ENCODE measurements at regions not wholly inside any gene's neighbourhood (a gene's known extent, or its start where the extent isn't known, plus 50 kb on each side); places are given as distances from the start of the nearest gene placed in this dataset.

DNA sequence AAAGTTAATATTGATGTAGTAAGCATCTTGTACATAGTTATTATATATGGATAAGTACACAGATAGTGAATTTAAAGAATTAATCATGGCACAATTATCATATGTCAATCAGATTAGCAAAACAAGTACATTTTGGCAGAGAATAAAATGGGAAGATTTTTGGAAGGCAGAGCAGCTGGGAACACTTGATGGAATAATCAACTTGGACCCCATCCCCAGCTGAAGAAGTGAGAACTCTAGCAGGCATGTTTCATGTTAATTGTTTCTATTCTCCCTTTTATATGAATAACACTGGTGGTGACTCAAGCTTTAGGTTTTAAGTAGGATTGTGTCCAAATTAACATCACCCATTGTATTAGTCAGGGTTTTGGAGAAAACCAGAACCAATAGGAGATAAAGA is 198.7 kb downstream of the KCNJ2 start:
- H3K27me3 Mint-ChIP-seq, result no peaks in the 10 kb centered on the region
- ATAC-seq (ENCODE audit: low read depth in 2 of 2) (no peak), DNase-seq (no peak)
- no peaks in the 10 kb centered on the region for H3K4me1 Mint-ChIP-seq
- H3K4me3 ChIP-seq (ENCODE audit: low read depth, low read length), result no peak overlapping the region
- H3K9me3 Mint-ChIP-seq, result peaks cover 0 to 10% (median 5%) of the 10 kb centered on the region in 7 donors
- no peaks in the 10 kb centered on the region for H3K27me3 ChIP-seq (ENCODE audit: control insufficient read depth, insufficient read depth, low read length)
- H3K27ac ChIP-seq (ENCODE audit: insufficient read depth, low read length, poor library complexity, severe bottlenecking), result no peak overlapping the region
- no peaks in the 10 kb centered on the region for H3K9me3 ChIP-seq (ENCODE audit: control insufficient read depth in 2 of 2, low read length in 2 of 2)
- no peak overlapping the region for H3K4me3 Mint-ChIP-seq
- H3K27ac Mint-ChIP-seq, result no peak overlapping the region
- no peaks in the 10 kb centered on the region for H3K36me3 Mint-ChIP-seq
- no peaks in the 10 kb centered on the region for H3K4me1 ChIP-seq (ENCODE audit: control insufficient read depth, insufficient read depth, low read length, poor library complexity, severe bottlenecking)
- no peaks in the 10 kb centered on the region for H3K36me3 ChIP-seq (ENCODE audit: control insufficient read depth, insufficient read depth, low read length)

DNA sequence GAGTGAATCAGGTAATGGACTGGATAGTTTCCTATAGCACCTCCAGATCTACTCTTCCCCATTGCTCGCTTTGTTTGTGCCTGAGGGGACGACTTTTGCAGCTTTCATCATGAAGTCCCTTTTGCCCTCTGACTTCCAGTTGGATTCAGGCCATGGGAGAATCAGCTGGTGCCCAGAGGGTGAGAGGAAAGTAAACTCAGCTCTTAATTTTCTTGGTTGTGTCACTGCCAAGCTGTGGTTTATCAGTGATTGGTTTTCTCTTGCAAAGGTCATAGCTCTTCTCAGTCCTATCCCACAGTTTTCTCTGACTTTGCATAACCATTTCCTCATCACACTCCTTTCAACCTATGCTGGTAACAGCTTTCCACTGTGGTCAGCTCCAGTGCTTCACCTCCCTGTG is 200.1 kb downstream of the KCNJ2 start:
- Mint-ChIP-seq H3K9me3 (peaks cover 3 to 12% (median 5%) of the 10 kb centered on the region in 7 donors), H3K27ac (no peak overlapping the region), H3K4me1 (no peaks in the 10 kb centered on the region), H3K4me3 (no peak overlapping the region), H3K36me3 (no peaks in the 10 kb centered on the region), H3K27me3 (no peaks in the 10 kb centered on the region)
- Histone ChIP-seq H3K27ac (ENCODE audit: insufficient read depth, low read length, poor library complexity, severe bottlenecking) (no peak overlapping the region), H3K9me3 (ENCODE audit: control insufficient read depth in 2 of 2, low read length in 2 of 2) (no peaks in the 10 kb centered on the region), H3K36me3 (ENCODE audit: control insufficient read depth, insufficient read depth, low read length) (no peaks in the 10 kb centered on the region), H3K4me3 (ENCODE audit: low read depth, low read length) (no peak overlapping the region), H3K27me3 (ENCODE audit: control insufficient read depth, insufficient read depth, low read length) (no peaks in the 10 kb centered on the region), H3K4me1 (ENCODE audit: control insufficient read depth, insufficient read depth, low read length, poor library complexity, severe bottlenecking) (no peaks in the 10 kb centered on the region)
- ATAC-seq (ENCODE audit: low read depth in 2 of 2), result no peak
- no peak for DNase-seq

DNA sequence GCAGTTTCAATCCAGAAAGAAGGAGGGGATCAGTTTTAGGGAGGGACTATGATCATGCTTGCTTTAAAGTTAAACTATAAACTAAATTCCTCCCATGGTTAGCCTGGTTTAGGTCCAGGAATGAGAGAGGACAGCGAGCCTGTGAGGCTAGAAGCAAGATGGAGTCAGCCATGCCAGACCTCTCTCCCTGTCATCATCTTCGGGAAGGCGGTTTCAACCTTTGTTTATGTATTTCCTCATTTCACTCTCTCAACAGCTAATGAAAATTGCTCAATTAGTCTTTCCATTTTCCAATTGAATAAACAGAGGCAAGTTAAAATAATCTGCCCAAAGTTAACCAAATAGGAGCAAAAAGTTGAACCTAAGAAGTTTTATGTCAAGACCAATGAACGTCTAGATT is 201.5 kb downstream of the KCNJ2 start:
- H3K36me3 ChIP-seq (ENCODE audit: control insufficient read depth, insufficient read depth, low read length), result no peaks in the 10 kb centered on the region
- H3K4me3 Mint-ChIP-seq, result no peak overlapping the region

DNA sequence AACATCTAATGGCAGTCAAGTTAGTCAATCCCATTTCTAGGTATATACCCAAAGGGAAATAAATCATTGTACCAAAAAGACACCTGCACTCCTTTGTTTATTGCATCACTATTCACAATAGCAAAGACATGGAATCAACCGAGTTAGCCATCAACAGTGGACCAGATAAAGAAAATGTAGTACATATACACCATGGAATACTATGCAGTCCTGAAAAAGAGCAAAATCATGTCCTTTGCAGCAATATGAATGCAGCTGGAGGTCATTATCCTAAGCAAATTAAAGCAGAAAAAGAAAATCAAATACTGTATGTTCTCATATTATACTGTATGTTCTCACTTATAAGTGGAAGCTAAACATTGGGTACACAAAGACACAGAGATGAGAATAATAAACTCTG is 204.0 kb downstream of the KCNJ2 start:
- Mint-ChIP-seq H3K4me1 (no peaks in the 10 kb centered on the region), H3K27ac (no peak overlapping the region), H3K4me3 (no peak overlapping the region), H3K27me3 (no peaks in the 10 kb centered on the region), H3K9me3 (peaks cover under 1 to 14% (median 6%) of the 10 kb centered on the region in 7 donors), H3K36me3 (no peaks in the 10 kb centered on the region)
- DNase-seq (no peak), ATAC-seq (ENCODE audit: low read depth in 2 of 2) (no peak)
- no peak overlapping the region for H3K27ac ChIP-seq (ENCODE audit: insufficient read depth, low read length, poor library complexity, severe bottlenecking)
- no peaks in the 10 kb centered on the region for H3K9me3 ChIP-seq (ENCODE audit: control insufficient read depth in 2 of 2, low read length in 2 of 2)
- no peak overlapping the region for H3K4me3 ChIP-seq (ENCODE audit: low read depth, low read length)
- H3K4me1 ChIP-seq (ENCODE audit: control insufficient read depth, insufficient read depth, low read length, poor library complexity, severe bottlenecking), result no peaks in the 10 kb centered on the region
- H3K36me3 ChIP-seq (ENCODE audit: control insufficient read depth, insufficient read depth, low read length), result no peaks in the 10 kb centered on the region
- H3K27me3 ChIP-seq (ENCODE audit: control insufficient read depth, insufficient read depth, low read length), result no peaks in the 10 kb centered on the region

More for the DNA sequence above, 201.5 kb downstream of the KCNJ2 start:
- ATAC-seq (ENCODE audit: low read depth in 2 of 2) (no peak), DNase-seq (no peak)
- no peak overlapping the region for H3K4me3 ChIP-seq (ENCODE audit: low read depth, low read length)
- Mint-ChIP-seq H3K36me3 (no peaks in the 10 kb centered on the region), H3K27ac (no peak overlapping the region), H3K4me1 (no peaks in the 10 kb centered on the region), H3K9me3 (peaks cover 0 to 13% (median 5%) of the 10 kb centered on the region in 7 donors), H3K27me3 (no peaks in the 10 kb centered on the region)
- no peaks in the 10 kb centered on the region for H3K9me3 ChIP-seq (ENCODE audit: control insufficient read depth in 2 of 2, low read length in 2 of 2)
- H3K27me3 ChIP-seq (ENCODE audit: control insufficient read depth, insufficient read depth, low read length), result no peaks in the 10 kb centered on the region
- H3K27ac ChIP-seq (ENCODE audit: insufficient read depth, low read length, poor library complexity, severe bottlenecking), result no peak overlapping the region
- no peaks in the 10 kb centered on the region for H3K4me1 ChIP-seq (ENCODE audit: control insufficient read depth, insufficient read depth, low read length, poor library complexity, severe bottlenecking)

DNA sequence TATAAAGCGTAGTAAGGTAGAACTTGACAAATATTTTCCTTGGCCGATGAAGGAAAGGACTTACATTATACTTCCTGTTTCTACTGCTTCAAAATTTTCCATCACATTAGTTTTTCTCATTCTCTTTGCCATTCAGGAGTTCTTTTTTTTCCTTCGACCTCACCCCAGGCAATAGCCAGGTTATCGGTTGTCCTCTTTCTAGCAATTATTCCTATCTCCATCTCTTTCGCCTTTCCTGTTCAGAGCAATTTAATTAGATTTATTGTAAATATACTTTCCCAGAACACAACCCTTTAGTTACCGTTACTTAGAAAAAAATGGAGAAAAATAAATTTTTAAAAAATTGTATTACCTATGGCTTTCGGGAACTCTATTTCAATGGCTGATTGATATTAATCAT is 205.2 kb downstream of the KCNJ2 start:
- Mint-ChIP-seq H3K36me3 (no peaks in the 10 kb centered on the region), H3K4me1 (no peaks in the 10 kb centered on the region), H3K27me3 (no peaks in the 10 kb centered on the region), H3K4me3 (no peak overlapping the region), H3K9me3 (peaks cover 0 to 14% (median 6%) of the 10 kb centered on the region in 7 donors), H3K27ac (no peak overlapping the region)
- Histone ChIP-seq H3K27me3 (ENCODE audit: control insufficient read depth, insufficient read depth, low read length) (no peaks in the 10 kb centered on the region), H3K9me3 (ENCODE audit: control insufficient read depth in 2 of 2, low read length in 2 of 2) (no peaks in the 10 kb centered on the region), H3K4me3 (ENCODE audit: low read depth, low read length) (no peak overlapping the region), H3K36me3 (ENCODE audit: control insufficient read depth, insufficient read depth, low read length) (no peaks in the 10 kb centered on the region), H3K4me1 (ENCODE audit: control insufficient read depth, insufficient read depth, low read length, poor library complexity, severe bottlenecking) (no peaks in the 10 kb centered on the region), H3K27ac (ENCODE audit: insufficient read depth, low read length, poor library complexity, severe bottlenecking) (no peak overlapping the region)
- ATAC-seq (ENCODE audit: low read depth in 2 of 2) (no peak), DNase-seq (no peak)

DNA sequence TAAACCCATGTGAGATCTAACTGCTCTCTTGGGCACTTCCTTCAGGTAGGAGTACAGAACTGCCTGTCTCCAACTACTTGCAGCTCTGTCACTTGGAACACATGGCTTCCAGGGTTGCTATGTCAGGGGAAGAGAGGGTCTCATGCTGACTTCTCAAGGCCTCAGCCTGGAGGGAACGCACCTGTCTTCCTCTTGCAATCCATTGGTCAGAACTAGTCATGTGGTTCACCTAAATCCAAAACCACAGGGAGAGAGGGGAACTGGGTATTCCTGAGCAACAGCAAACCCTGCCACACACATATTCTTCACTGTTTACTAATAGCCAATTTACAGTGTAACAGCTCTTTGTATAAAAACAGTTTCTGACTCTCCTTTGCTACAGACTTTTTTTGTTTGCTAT is 206.1 kb downstream of the KCNJ2 start:
- no peak overlapping the region for H3K27ac Mint-ChIP-seq
- H3K4me1 Mint-ChIP-seq, result no peaks in the 10 kb centered on the region
- ATAC-seq (ENCODE audit: low read depth in 2 of 2), result no peak
- Histone ChIP-seq H3K4me3 (ENCODE audit: low read depth, low read length) (no peak overlapping the region), H3K4me1 (ENCODE audit: control insufficient read depth, insufficient read depth, low read length, poor library complexity, severe bottlenecking) (no peaks in the 10 kb centered on the region), H3K36me3 (ENCODE audit: control insufficient read depth, insufficient read depth, low read length) (no peaks in the 10 kb centered on the region), H3K27me3 (ENCODE audit: control insufficient read depth, insufficient read depth, low read length) (no peaks in the 10 kb centered on the region), H3K27ac (ENCODE audit: insufficient read depth, low read length, poor library complexity, severe bottlenecking) (no peak overlapping the region), H3K9me3 (ENCODE audit: control insufficient read depth in 2 of 2, low read length in 2 of 2) (no peaks in the 10 kb centered on the region)
- H3K4me3 Mint-ChIP-seq, result no peak overlapping the region
- no peak for DNase-seq
- no peaks in the 10 kb centered on the region for H3K27me3 Mint-ChIP-seq
- H3K9me3 Mint-ChIP-seq, result peaks cover 0 to 14% (median 6%) of the 10 kb centered on the region in 7 donors
- H3K36me3 Mint-ChIP-seq, result no peaks in the 10 kb centered on the region

DNA sequence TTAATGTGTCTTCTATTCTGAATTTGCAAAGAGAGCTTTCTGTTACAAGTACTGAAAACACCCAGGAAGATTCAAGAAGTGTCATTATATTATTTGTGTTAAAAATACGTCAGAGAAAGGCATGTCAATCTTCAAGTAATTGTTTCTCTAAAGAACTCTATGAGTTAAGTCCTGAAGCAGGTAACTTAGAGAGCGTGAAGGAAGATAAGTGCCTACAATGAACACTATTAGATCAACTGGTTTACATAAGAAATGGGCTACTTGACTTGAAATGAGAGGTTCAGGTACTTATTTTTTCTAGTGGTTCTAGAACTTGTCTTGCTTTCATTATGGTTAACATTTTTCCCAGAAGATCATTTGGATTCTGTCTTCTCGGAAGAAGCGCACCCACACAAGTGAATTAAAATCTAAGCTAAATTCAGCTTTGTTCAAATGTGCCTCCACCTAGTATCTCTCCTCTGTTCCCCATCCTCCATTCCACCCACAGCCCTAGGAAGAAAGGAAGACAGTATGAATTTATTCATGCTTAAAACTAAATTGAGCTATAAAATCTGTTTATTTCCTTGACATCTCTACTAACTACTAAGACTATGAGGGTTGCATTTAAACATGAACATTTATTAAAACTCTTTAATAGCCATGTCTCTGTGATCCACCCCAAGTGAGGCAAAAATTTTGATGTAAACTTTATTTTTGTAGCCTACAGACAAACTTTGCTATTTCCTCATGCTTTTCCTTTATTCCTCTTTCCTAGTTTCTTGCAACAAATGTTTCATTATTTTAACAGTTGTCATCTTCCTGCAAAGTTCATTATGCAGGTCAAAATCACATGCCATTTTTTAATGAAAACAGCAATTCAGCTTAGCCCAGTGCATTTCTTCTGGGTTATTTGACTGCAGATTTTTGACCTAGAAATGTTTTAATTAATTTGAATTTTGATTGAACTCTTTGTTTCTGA is 206.8 kb downstream of the KCNJ2 start:
- Mint-ChIP-seq H3K36me3 (no peaks in the 10 kb centered on the region), H3K4me1 (no peaks in the 10 kb centered on the region), H3K4me3 (no peak overlapping the region), H3K27ac (no peak overlapping the region), H3K9me3 (peaks cover 0 to 14% (median 6%) of the 10 kb centered on the region in 7 donors), H3K27me3 (no peaks in the 10 kb centered on the region)
- DNase-seq (no peak), ATAC-seq (ENCODE audit: low read depth in 2 of 2) (no peak)
- no peaks in the 10 kb centered on the region for H3K4me1 ChIP-seq (ENCODE audit: control insufficient read depth, insufficient read depth, low read length, poor library complexity, severe bottlenecking)
- no peaks in the 10 kb centered on the region for H3K9me3 ChIP-seq (ENCODE audit: control insufficient read depth in 2 of 2, low read length in 2 of 2)
- no peaks in the 10 kb centered on the region for H3K27me3 ChIP-seq (ENCODE audit: control insufficient read depth, insufficient read depth, low read length)
- no peak overlapping the region for H3K4me3 ChIP-seq (ENCODE audit: low read depth, low read length)
- H3K27ac ChIP-seq (ENCODE audit: insufficient read depth, low read length, poor library complexity, severe bottlenecking), result no peak overlapping the region
- H3K36me3 ChIP-seq (ENCODE audit: control insufficient read depth, insufficient read depth, low read length), result no peaks in the 10 kb centered on the region

DNA sequence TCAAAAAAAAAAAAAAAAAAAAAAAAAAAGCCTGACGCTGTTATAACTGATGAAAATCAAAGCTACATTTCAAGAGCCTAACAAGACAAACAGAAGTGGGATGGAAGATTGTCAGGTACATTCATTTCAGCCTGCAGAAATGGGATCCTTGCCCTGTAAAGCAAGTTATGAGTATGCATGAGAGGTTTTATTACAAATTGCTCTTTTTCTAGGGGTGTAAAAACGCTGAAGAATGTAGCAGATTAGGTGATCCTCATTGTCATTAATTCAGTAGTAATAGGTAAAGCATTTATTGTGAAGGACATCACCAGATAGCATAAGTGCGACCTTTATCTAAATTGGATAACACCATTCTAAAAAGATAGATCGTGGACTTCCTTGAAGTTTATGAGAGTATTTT is 208.3 kb downstream of the KCNJ2 start:
- H3K9me3 Mint-ChIP-seq, result peaks cover 0 to 11% (median 5%) of the 10 kb centered on the region in 7 donors
- no peak for ATAC-seq (ENCODE audit: low read depth in 2 of 2)
- no peaks in the 10 kb centered on the region for H3K36me3 ChIP-seq (ENCODE audit: control insufficient read depth, insufficient read depth, low read length)

More for the DNA sequence above, 208.3 kb downstream of the KCNJ2 start:
- H3K27ac Mint-ChIP-seq, result no peak overlapping the region
- H3K4me1 Mint-ChIP-seq, result no peaks in the 10 kb centered on the region
- Histone ChIP-seq H3K4me1 (ENCODE audit: control insufficient read depth, insufficient read depth, low read length, poor library complexity, severe bottlenecking) (no peaks in the 10 kb centered on the region), H3K4me3 (ENCODE audit: low read depth, low read length) (no peak overlapping the region), H3K27me3 (ENCODE audit: control insufficient read depth, insufficient read depth, low read length) (no peaks in the 10 kb centered on the region), H3K9me3 (ENCODE audit: control insufficient read depth in 2 of 2, low read length in 2 of 2) (no peaks in the 10 kb centered on the region), H3K27ac (ENCODE audit: insufficient read depth, low read length, poor library complexity, severe bottlenecking) (no peak overlapping the region)
- H3K27me3 Mint-ChIP-seq, result no peaks in the 10 kb centered on the region
- H3K4me3 Mint-ChIP-seq, result no peak overlapping the region
- no peaks in the 10 kb centered on the region for H3K36me3 Mint-ChIP-seq
- DNase-seq, result no peak
